Progenitor cell of endocrine pancreas (in vitro differentiated cells): ENCODE measurements at regions not wholly inside any gene's neighbourhood (a gene's known extent, or its start where the extent isn't known, plus 50 kb on each side); places are given as distances from the start of the nearest gene placed in this dataset.

Experiments used
- DNase-seq: peaks from one replicate; pipeline ENCODE4 v3.0.0; 2021; ENCODE audit warnings: low spot score; ENCODE audit not compliant: unreplicated experiment
- H3K27ac Mint-ChIP-seq: 2 replicates; pipeline ENCODE4 v1.8.0; 2021; ENCODE audit warnings: mild to moderate bottlenecking, moderate library complexity, mixed read lengths
- H3K27me3 Mint-ChIP-seq: 2 replicates; pipeline ENCODE4 v1.8.0; 2021; ENCODE audit warnings: mixed read lengths
- H3K36me3 Mint-ChIP-seq: 2 replicates; pipeline ENCODE4 v1.8.0; 2022; ENCODE audit warnings: mixed read lengths; ENCODE audit not compliant: insufficient read depth
- H3K4me1 Mint-ChIP-seq: 2 replicates; pipeline ENCODE4 v1.8.0; 2021; ENCODE audit warnings: low read depth, mixed read lengths
- H3K4me3 Mint-ChIP-seq: 2 replicates; pipeline ENCODE4 v1.8.0; 2021; ENCODE audit warnings: low read depth, mild to moderate bottlenecking, moderate library complexity, mixed read lengths
- H3K9me3 Mint-ChIP-seq: 2 replicates; pipeline ENCODE4 v1.8.0; 2021; ENCODE audit warnings: low read depth, mixed read lengths
- CTCF ChIP-seq: fragments of 200-600 bp; sonication (generic); IDR thresholded peaks from one replicate; pipeline ENCODE4 v1.5.0; 2021; ENCODE audit warnings: antibody characterized with exemption, mild to moderate bottlenecking; ENCODE audit not compliant: unreplicated experiment

GRCh38 chr14:71169861-71170260 is 262.6 kb downstream of the PCNX1 start:
- peaks cover 12% of the 10 kb centered on the region for H3K4me1 Mint-ChIP-seq
- H3K36me3 Mint-ChIP-seq: no peaks in the 10 kb centered on the region
- no peak overlapping the region for H3K4me3 Mint-ChIP-seq
- H3K27me3 Mint-ChIP-seq: no peaks in the 10 kb centered on the region
- TF ChIP-seq CTCF: no peak
- H3K9me3 Mint-ChIP-seq: peaks cover 3% of the 10 kb centered on the region
- no peak for DNase-seq
- no peak overlapping the region for H3K27ac Mint-ChIP-seq

- no peaks in the 10 kb centered on the region for H3K9me3 Mint-ChIP-seq
Observed at GRCh38 chr14:71175491-71175890, 268.2 kb downstream of the PCNX1 start.

GRCh38 chr14:71179066-71179465 is 271.8 kb downstream of the PCNX1 start:
- Mint-ChIP-seq H3K9me3 (no peaks in the 10 kb centered on the region), H3K4me1 (no peaks in the 10 kb centered on the region), H3K36me3 (no peaks in the 10 kb centered on the region), H3K27ac (no peak overlapping the region), H3K27me3 (no peaks in the 10 kb centered on the region), H3K4me3 (no peak overlapping the region)
- no peak for DNase-seq
- no peak for TF ChIP-seq CTCF

More at GRCh38 chr14:71175491-71175890, 268.2 kb downstream of the PCNX1 start:
- no peaks in the 10 kb centered on the region for H3K27me3 Mint-ChIP-seq
- DNase-seq: no peak
- no peak overlapping the region for H3K27ac Mint-ChIP-seq
- H3K4me1 Mint-ChIP-seq: no peaks in the 10 kb centered on the region
- TF ChIP-seq CTCF: no peak
- H3K4me3 Mint-ChIP-seq: no peak overlapping the region
- no peaks in the 10 kb centered on the region for H3K36me3 Mint-ChIP-seq

GRCh38 chr14:71180397-71180796 is 273.1 kb downstream of the PCNX1 start:
- no peak for TF ChIP-seq CTCF
- no peaks in the 10 kb centered on the region for H3K9me3 Mint-ChIP-seq
- H3K4me1 Mint-ChIP-seq: no peaks in the 10 kb centered on the region
- no peaks in the 10 kb centered on the region for H3K27me3 Mint-ChIP-seq
- H3K4me3 Mint-ChIP-seq: no peak overlapping the region
- DNase-seq: no peak
- no peaks in the 10 kb centered on the region for H3K36me3 Mint-ChIP-seq
- H3K27ac Mint-ChIP-seq: no peak overlapping the region

- no peaks in the 10 kb centered on the region for H3K4me1 Mint-ChIP-seq
- no peaks in the 10 kb centered on the region for H3K27me3 Mint-ChIP-seq
- no peak overlapping the region for H3K27ac Mint-ChIP-seq
- no peaks in the 10 kb centered on the region for H3K36me3 Mint-ChIP-seq
- DNase-seq: no peak
- TF ChIP-seq CTCF: no peak
- peaks cover 1% of the 10 kb centered on the region for H3K9me3 Mint-ChIP-seq
- H3K4me3 Mint-ChIP-seq: no peak overlapping the region
Observed at GRCh38 chr14:71181215-71182003, 274.1 kb downstream of the PCNX1 start.
